ENCODE measurements at regions not wholly inside any gene's neighbourhood (a gene's known extent, or its start where the extent isn't known, plus 50 kb on each side); places are given as distances from the start of the nearest gene placed in this dataset.

DNA sequence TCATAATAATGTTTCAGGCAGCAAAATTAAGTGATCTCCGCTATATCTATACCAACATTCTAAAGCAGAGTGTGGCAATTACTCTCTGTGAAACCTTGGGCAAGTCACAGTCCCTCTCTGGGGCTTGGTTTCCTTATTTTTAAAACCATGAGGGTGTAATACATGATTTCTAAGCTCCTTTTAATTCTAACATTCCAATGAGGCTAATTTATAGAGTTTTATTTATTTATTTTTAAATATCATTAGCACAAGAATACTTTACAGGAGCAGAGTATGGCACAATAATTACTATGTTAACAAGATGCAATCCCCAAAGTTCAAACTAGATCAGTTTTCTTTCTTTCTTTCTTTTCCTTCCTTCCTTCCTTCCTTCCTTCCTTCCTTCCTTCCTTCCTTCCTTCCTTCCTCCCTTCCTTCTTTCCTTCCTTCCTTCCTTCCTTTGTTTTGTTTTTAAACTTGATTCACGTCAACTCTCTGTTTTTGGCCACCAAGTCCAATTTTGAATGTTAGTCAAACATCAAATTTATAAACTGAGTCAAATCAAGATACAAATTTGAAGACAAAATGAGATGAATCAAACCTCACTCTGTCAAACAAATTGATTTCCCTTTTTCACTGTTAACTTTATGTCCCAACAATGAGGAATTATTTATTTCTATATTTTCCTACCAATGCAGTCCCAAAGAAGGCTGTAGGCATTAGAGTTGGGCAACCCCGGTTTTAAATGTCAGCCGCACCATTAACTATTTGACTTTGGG lies 50.2 kb upstream of the GPR174 start:
- Histone ChIP-seq H3K4me1 (no peaks in the 10 kb centered on the region), H3K9me3 (replicated peaks) (no peaks in the 10 kb centered on the region), H3K27me3 (ENCODE audit: low read depth) (no peaks in the 10 kb centered on the region), H3K4me3 (no peak overlapping the region), H3K36me3 (no peaks in the 10 kb centered on the region), H3K27ac (replicated peaks) (no peak overlapping the region)
- intact Hi-C loops (cut with micrococcal nuclease), result no loop called here
- no peak for DNase-seq
- TF ChIP-seq, protein P1, sequence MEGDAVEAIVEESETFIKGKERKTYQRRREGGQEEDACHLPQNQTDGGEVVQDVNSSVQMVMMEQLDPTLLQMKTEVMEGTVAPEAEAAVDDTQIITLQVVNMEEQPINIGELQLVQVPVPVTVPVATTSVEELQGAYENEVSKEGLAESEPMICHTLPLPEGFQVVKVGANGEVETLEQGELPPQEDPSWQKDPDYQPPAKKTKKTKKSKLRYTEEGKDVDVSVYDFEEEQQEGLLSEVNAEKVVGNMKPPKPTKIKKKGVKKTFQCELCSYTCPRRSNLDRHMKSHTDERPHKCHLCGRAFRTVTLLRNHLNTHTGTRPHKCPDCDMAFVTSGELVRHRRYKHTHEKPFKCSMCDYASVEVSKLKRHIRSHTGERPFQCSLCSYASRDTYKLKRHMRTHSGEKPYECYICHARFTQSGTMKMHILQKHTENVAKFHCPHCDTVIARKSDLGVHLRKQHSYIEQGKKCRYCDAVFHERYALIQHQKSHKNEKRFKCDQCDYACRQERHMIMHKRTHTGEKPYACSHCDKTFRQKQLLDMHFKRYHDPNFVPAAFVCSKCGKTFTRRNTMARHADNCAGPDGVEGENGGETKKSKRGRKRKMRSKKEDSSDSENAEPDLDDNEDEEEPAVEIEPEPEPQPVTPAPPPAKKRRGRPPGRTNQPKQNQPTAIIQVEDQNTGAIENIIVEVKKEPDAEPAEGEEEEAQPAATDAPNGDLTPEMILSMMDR (IDR thresholded peaks at IDR 0.05; ENCODE audit: borderline replicate concordance), result no peak
